HG03457 (cell line): ENCODE measurements at regions not wholly inside any gene's neighbourhood (a gene's known extent, or its start where the extent isn't known, plus 50 kb on each side); places are given as distances from the start of the nearest gene placed in this dataset.
A peak's percentile ranks its signal among the peaks of the same experiment; 100 is the strongest.
"Not testable (repeated sequence)": the region's sequence is repeated elsewhere in the genome, so short reads cannot be mapped to it uniquely, and the experiment has no call there.

Source experiments
- ATAC-seq: cut with Tn5 transposase; IDR thresholded peaks from one replicate; pipeline ENCODE4 v1.9.1; 2021; ENCODE audit warnings: moderate number of reproducible peaks; ENCODE audit not compliant: unreplicated experiment

- ATAC-seq: no peak
Measured at GRCh38 chr11:22567759-22568158, 57.9 kb downstream of the FANCF start.

- no peak for ATAC-seq
Measured at GRCh38 chr11:22566293-22566692, 59.3 kb downstream of the FANCF start.

DNA sequence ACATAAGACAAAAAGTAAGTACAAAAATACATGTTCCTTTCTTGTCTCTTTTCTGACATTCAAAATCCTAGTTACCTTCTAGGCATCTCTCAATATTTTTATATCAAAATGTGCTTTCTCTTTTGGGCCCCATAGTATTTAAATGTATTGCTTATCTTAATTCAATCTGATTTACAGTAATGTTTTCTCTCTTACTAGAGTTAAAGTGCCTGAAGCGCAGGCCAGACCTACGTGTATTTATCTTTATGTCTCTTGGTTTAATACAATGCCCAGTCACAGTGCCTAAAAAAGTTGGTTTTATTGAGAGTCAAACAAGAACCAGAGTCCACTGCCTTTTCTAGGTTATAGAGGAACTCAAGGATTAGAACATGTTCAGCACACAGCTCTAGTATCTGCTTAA is 64.3 kb downstream of the FANCF start:
- ATAC-seq: no peak

DNA sequence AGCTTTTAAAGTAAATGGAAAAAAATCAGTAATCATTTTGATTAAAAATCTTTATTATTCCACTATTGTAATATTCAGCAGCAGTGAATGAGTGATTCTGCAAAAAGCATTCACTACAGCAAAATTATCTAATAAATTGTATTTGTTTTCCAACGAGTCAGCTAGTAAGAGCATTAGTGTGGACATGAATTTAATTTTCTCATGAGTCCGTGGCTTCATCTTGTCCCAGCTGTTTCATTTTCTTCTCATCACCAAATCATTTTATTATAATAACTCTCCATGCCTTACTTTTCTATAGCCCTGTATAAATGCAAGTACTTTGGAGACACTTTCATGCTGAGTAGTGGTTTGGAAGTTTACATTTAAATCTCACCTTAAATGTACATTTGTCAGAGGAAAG is 66.2 kb downstream of the FANCF start:
- no peak for ATAC-seq

DNA sequence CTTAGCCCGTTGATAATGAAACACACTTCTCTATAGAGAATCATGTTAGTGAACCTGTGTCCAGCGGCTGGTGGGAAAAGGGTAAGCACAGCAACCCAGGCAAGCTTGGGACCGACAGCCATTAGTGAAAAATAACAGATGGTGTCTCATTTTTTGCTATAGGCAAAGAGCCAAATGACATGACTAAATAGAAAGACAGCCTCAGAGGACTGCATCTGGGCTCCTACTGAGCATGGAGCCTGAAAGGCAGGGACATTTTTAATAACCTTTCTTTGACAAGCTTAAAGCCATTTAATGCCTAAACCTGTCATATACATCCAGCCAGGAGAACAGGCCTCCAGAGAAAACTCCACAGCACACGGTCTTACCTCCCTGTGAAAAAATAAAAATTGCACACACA is 67.0 kb downstream of the FANCF start:
- ATAC-seq: no peak

- no peak for ATAC-seq
Measured at GRCh38 chr11:22556381-22556780, 69.2 kb downstream of the FANCF start.

DNA sequence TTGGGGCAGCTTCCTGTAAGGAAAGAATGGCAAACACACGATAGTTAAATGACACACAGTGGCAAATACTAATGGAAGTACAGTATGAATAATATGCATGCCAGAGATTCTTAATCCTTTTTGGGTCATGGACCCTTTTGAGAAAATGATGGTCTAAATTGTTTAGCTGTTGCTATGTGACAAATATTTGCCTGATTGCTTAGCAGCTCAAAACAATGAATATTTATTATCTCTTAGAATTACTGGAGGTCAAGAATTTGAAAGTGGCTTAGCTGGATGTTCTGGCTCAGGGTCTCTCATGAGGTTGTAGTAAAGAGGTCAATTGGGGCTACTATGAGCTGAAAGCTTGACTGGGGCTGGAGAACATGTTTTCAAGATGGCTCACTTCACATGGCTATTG is 69.7 kb downstream of the FANCF start:
- ATAC-seq: no peak

DNA sequence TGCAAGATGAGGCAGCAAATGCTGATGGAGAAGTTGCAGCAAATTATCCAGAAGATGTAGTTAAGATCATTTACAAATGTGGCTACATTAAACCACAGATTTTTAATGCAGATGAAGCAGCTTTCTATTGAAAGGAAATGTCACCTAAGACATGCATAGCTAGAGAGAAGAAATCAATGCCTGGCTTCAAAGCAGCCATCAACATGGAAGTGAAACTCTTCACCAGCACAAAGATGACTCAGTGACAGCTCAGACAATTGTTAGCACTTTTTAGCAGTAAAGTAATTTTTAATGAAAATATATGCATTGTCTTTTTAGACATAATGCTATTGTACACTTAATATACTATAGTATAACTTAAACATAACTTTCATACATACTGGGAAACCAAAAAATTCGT is 71.4 kb downstream of the FANCF start:
- peak; percentile 68 for ATAC-seq

GRCh38 chr11:22552885-22553284 is 72.7 kb downstream of the FANCF start:
- no peak for ATAC-seq

- ATAC-seq: no peak
Measured at GRCh38 chr11:22546746-22547145, 78.9 kb downstream of the FANCF start.

DNA sequence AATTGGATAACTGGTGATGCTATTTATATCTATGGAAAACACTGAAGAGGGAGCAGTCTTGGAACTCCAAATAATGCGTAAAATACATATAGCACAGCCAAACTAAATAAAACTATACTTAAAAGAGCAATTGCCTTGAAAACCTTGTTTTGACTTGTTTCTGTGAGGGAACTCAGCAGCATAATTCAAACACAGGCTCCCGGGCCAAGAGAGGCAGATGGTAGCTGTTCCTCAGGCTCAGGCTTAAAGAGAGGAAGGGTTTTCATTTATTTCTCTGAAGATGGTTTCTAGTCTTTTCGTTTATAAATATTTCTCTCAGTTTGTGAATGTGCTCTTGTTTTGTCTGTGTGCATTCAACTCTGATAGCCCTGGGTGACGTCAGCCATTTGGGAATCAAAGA is 82.4 kb downstream of the FANCF start:
- ATAC-seq: no peak

DNA sequence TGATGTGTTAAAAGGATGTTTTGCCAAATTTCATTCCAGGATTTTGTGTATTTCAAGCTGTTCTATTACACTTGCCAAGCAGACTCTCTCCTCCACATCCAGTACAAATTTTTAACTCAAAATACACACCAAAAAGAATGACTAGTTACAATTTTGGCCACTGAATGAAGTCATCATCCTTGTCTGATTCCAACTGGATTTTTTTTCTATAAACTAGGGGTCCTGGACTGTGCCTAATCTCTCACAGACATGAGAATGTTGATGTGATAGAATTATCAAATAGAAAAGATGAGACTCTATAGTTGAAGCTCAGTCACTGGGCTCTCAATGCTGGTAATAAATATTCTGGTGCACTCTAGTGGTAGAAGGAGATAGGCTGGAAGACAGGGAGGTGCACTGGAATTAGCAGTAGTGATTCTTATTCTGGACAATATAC is 85.8 kb downstream of the FANCF start:
- no peak for ATAC-seq

GRCh38 chr11:22536071-22536470 is 89.6 kb downstream of the FANCF start:
- ATAC-seq: no peak

DNA sequence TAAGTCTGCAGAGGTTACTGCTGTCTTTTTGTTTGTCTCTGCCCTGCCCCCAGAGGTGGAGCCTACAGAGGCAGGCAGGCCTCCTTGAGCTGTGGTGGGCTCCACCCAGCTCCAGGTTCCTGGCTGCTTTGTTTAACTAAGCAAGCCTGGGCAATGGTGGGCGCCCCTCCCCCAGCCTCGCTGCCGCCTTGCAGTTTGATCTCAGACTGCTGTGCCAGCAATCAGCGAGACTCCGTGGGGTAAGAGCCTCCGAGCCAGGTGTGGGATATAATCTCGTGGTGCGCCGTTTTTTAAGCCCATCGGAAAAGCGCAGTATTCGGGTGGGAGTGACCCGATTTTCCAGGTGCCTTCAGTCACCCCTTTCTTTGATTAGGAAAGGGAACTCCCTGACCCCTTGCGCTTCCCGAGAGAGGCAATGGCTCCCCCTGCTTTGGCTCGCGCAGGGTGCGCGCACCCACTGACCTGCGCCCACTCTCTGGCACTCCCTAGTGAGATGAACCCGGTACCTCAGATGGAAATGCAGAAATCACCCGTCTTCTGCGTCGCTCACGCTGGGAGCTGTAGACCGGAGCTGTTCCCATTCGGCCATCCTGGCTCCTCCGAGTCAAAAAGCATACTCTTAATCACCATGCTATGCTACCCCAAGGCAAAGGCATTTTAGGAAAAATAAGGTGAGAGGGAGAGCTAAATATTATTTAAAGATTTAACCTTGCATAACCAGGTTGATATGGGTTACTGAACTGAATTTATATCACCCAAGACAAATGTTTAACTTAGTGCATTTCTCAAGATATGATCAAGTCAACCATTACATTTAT is 96.8 kb downstream of the FANCF start:
- ATAC-seq: not testable (repeated sequence)

- ATAC-seq: no peak
Measured at GRCh38 chr11:22522225-22522624, 103.4 kb downstream of the FANCF start.

GRCh38 chr11:22521226-22521625 is 104.4 kb downstream of the FANCF start:
- ATAC-seq: peak; percentile 65

GRCh38 chr11:22520521-22520920 is 105.1 kb downstream of the FANCF start:
- no peak for ATAC-seq

DNA sequence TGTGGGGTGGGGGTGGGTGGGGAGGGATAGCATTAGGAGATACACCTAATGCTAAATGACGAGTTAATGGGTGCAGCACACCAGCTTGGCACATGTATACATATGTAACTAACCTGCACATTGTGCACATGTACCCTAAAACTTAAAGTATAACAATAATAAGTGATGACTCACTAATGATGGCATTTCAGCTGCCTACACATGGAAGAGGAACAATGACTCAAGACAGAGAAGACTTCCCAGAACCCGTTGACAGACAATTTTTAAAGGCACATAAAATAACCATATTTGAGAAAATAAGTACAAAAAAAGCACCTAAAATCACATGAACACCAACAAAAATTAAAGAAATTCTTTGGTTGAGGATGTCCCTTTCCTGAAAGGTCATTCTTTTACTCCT is 107.3 kb downstream of the FANCF start:
- ATAC-seq: not testable (repeated sequence)

GRCh38 chr11:22516111-22516510 is 109.5 kb downstream of the FANCF start:
- no peak for ATAC-seq

DNA sequence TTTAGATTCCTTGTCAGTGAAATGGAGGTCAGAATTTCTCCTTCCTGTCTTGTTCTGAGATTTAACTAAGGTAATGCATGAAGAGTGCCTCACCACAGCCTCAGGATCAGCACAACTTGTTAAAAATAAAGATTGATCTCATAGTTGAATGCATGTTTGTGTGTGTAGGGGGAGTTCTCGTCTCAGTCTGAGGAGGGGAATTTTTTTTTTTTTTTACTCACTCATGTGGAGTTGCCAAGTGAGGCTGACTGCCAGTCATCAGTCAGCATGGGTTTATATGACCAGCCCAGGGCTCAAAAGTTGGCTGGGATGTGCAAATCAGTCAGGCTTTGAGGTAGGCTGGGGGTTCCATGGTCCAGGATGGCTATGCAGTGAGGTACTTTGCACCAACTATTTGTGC is 113.2 kb downstream of the FANCF start:
- ATAC-seq: no peak

DNA sequence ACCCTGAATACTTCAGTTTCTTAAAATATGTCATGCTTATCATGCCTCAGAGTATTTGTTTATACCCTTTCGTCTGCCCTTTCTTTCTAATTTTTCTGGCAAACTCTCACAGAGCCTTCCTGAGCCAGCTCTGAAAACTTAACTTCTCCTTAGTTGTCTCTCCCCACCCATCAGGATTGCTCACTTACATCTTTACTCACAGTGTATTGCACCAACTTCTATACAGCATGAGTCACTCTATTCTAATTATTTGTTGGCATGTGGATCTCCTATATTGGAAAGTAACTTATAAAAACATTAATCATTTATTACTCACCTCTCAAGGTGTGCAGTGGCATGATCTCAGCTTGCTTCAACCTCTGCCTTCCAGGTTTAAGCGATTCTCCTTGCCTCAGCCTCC is 114.9 kb downstream of the FANCF start:
- no peak for ATAC-seq

DNA sequence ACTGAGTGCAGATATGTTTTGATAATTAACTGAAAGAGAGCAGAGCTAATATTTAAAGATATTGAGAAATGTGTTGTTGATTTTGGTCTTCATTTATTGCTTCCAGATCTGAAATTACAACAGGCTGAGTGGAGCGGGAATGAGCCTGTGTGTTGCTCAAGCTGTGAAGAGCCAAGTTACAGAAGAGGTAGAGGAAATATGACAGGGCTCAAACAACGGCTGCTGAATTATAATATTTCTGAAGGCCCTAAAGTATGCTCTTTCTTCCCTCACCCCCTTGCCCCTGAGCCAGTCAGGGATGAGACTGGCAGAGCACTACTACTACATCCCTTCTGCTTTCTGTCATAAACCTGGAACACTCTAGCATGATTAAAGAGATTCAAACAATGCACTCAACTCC is 115.6 kb downstream of the FANCF start:
- no peak for ATAC-seq

DNA sequence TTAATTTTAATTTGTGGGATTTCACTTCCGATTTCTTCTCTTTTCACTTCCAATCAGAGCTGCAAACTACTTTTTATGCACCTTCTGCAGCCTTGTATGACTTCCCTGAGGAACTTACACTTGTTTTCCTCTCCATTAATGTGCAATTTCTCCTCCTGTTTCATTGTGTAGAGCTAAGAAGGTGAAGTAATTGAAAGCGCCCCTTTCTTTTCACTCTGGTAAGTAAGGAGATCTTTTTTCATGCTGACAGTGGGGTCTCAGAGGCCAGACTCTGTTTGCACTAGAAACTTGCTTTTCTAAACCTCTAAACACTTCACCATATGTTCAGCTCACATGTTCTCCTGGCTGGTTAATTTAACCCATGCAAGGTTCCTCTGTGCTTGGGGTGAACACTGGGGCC is 117.0 kb downstream of the FANCF start:
- ATAC-seq: no peak
